GM10248 (cell line): ENCODE measurements at regions not wholly inside any gene's neighbourhood (a gene's known extent, or its start where the extent isn't known, plus 50 kb on each side); places are given as distances from the start of the nearest gene placed in this dataset.

Source experiments
- CTCF ChIA-PET: fragments of 300-600 bp; sonication (Branson Sonifier 250); formaldehyde crosslinking; extraction: SDS; loops from one replicate; lab custom pipeline; 2021; ENCODE audit warnings: antibody characterized with exemption; lab: Yijun Ruan, JAX
- POLR2A ChIA-PET: fragments of 350-650 bp; sonication (Branson Sonifier 250); formaldehyde crosslinking; extraction: SDS; loops from one replicate; lab custom pipeline; 2020; ENCODE audit warnings: antibody characterized with exemption; lab: Yijun Ruan, JAX
- DNase-seq: peaks from one replicate; pipeline ENCODE4 v3.0.0; 2012; ENCODE audit errors: extremely low spot score
- CTCF ChIP-seq: IDR thresholded peaks from 2 replicates; pipeline ENCODE4 v1.5.1; 2012; ENCODE audit warnings: mild to moderate bottlenecking, low read depth; ENCODE audit errors: extremely low read depth, missing control alignments, control extremely low read depth

GRCh38 chr10:88066319-88066718 lies 202.9 kb downstream of the PTEN start:
- TF ChIP-seq CTCF, result no peak
- ChIA-PET CTCF (interaction anchor here (1.0 to 3.0 kb wide), 7 partner anchors 10 to 323 kb away, joined by 3 to 19 read pairs (median 3); no protein-coding TSS in a partner anchor), POLR2A (interaction anchor here (1.4 kb wide), 1 partner anchor 202 kb away, joined by 3 read pairs; the partner anchor contains the start of gene PTEN)
- DNase-seq, result no peak

GRCh38 chr10:88066876-88067275 lies 203.5 kb downstream of the PTEN start:
- no peak for TF ChIP-seq CTCF
- ChIA-PET CTCF (interaction anchor here (1.0 to 3.0 kb wide), 6 partner anchors 9 to 323 kb away, joined by 3 to 19 read pairs (median 3); no protein-coding TSS in a partner anchor), POLR2A (interaction anchor here (0.6 kb wide), 1 partner anchor 48 kb away, joined by 3 read pairs; no protein-coding TSS in a partner anchor)
- DNase-seq, result no peak

- DNase-seq, result no peak
- POLR2A ChIA-PET, result interaction anchor here (0.6 kb wide), 1 partner anchor 47 kb away, joined by 3 read pairs; no protein-coding TSS in a partner anchor
- CTCF ChIA-PET, result interaction anchor here (1.0 to 3.0 kb wide), 6 partner anchors 8 to 45 kb away, joined by 3 to 19 read pairs (median 3); no protein-coding TSS in a partner anchor
- no peak for TF ChIP-seq CTCF
Observed at GRCh38 chr10:88067737-88068136, 204.3 kb downstream of the PTEN start.

GRCh38 chr10:88069338-88069737 lies 205.9 kb downstream of the PTEN start:
- no peak for TF ChIP-seq CTCF
- ChIA-PET CTCF (interaction anchor here (1.5 to 2.9 kb wide), 3 partner anchors 18 to 45 kb away, joined by 5 to 9 read pairs (median 7); no protein-coding TSS in a partner anchor), POLR2A (no interaction called here)
- no peak for DNase-seq

- TF ChIP-seq CTCF, result no peak
- ChIA-PET CTCF (interaction anchor here (1.0 to 2.9 kb wide), 5 partner anchors 9 to 44 kb away, joined by 3 to 9 read pairs (median 6); no protein-coding TSS in a partner anchor), POLR2A (interaction anchor here (0.7 kb wide), 1 partner anchor 690 kb away, joined by 4 read pairs; the partner anchor contains the start of gene LIPN)
- peak; percentile 40 for DNase-seq
Observed at GRCh38 chr10:88070080-88070880, 206.9 kb downstream of the PTEN start.

GRCh38 chr10:88071879-88072278 lies 208.5 kb downstream of the PTEN start:
- TF ChIP-seq CTCF, result no peak
- ChIA-PET POLR2A (no interaction called here), CTCF (interaction anchor here (2.1 kb wide), 1 partner anchor 8 kb away, joined by 6 read pairs; no protein-coding TSS in a partner anchor)
- DNase-seq, result no peak
